GM12878 (cell line): ENCODE measurements at regions not wholly inside any gene's neighbourhood (a gene's known extent, or its start where the extent isn't known, plus 50 kb on each side); places are given as distances from the start of the nearest gene placed in this dataset.

Experiments
- ATAC-seq: fragments of 200-7000 bp; cut with Tn5 transposase; 3 replicates; pipeline ENCODE4 v1.9.1; 2020; ENCODE audit warnings: mild to moderate bottlenecking, moderate library complexity
- BruUV-seq: library from RNA; stranded (reverse); fragments of 400-500 nt; replicated peaks from 2 replicates; lab custom pipeline; 2021; lab: Mats Ljungman, UMichigan
- CTCF ChIA-PET: fragments of 300-600 bp; sonication (Branson Sonifier 250); formaldehyde crosslinking; extraction: SDS; loops from one replicate; lab custom pipeline; 2021; ENCODE audit warnings: inconsistent platforms; lab: Yijun Ruan, JAX
- POLR2A ChIA-PET: fragments of 350-600 bp; formaldehyde crosslinking; extraction: SDS; loops from one replicate; lab custom pipeline; 2021; ENCODE audit warnings: inconsistent platforms; lab: Charles Lee
- RAD21 ChIA-PET: fragments of 300-600 bp; sonication (Branson Sonifier 250); formaldehyde crosslinking; loops from one replicate; lab custom pipeline; 2023; ENCODE audit warnings: antibody characterized with exemption; ENCODE audit not compliant: unreplicated experiment; lab: Charles Lee
- SMC1A ChIA-PET: fragments of 300-600 bp; sonication (Branson Sonifier 250); formaldehyde crosslinking; loops from one replicate; lab custom pipeline; 2023; ENCODE audit not compliant: unreplicated experiment, uncharacterized antibody; lab: Charles Lee
- DNase-seq: peaks from one replicate; pipeline ENCODE4 v3.0.0-alpha.2; 2011; ENCODE audit warnings: low read depth, low spot score
- FAIRE-seq: peaks from 3 replicates; lab custom pipeline; 2011; peaks lifted over from hg19 to GRCh38; lab: Jason Lieb, UNC
- H2AFZ ChIP-seq: 2 replicates; pipeline ENCODE4 v1.6.0; 2011; ENCODE audit warnings: low read depth, low read length, control low read depth; ENCODE audit not compliant: control insufficient read depth
- H3K27ac ChIP-seq: 2 replicates; pipeline ENCODE4 v1.5.1; 2011; ENCODE audit warnings: control low read depth; ENCODE audit not compliant: control insufficient read depth, insufficient read depth
- H3K27me3 ChIP-seq, 2 experiments: replicated peaks in 1 of 2; 2 replicates each; pipeline versions ENCODE4 v1.6.0 to v1.6.1; 2011; ENCODE audit warnings: low read length in 1 of 2; ENCODE audit not compliant: control insufficient read depth in 2 of 2, insufficient read depth in 2 of 2
- H3K36me3 ChIP-seq, 2 experiments: 2 replicates each; pipeline ENCODE4 v1.5.1; 2011; ENCODE audit warnings: low read length in 1 of 2; ENCODE audit not compliant: control insufficient read depth in 2 of 2, insufficient read depth in 2 of 2
- H3K4me1 ChIP-seq: 2 replicates; pipeline ENCODE4 v1.6.1; 2011; ENCODE audit warnings: mild to moderate bottlenecking, low read length, moderate library complexity, mixed read lengths; ENCODE audit not compliant: control insufficient read depth, insufficient read depth
- H3K4me2 ChIP-seq: 2 replicates; pipeline ENCODE4 v1.6.0; 2011; ENCODE audit warnings: control low read depth; ENCODE audit not compliant: control insufficient read depth, insufficient read depth
- H3K4me3 ChIP-seq: fragments of 200-600 bp; sonication (generic); 2 replicates; pipeline ENCODE4 v1.5.1; 2016
- H3K79me2 ChIP-seq: 2 replicates; pipeline ENCODE4 v1.6.0; 2011; ENCODE audit warnings: low read length; ENCODE audit not compliant: control insufficient read depth, insufficient read depth
- H3K9ac ChIP-seq: 2 replicates; pipeline ENCODE4 v1.8.0; 2011; ENCODE audit warnings: low read length, control low read depth, mixed read lengths; ENCODE audit not compliant: control insufficient read depth, insufficient read depth
- H3K9me3 ChIP-seq: replicated peaks from 3 replicates; pipeline ENCODE4 v1.5.1; 2011; ENCODE audit warnings: mild to moderate bottlenecking, low read length; ENCODE audit not compliant: control insufficient read depth, insufficient read depth
- H4K20me1 ChIP-seq: 2 replicates; pipeline ENCODE4 v1.6.0; 2011; ENCODE audit not compliant: control insufficient read depth, insufficient read depth
- ATF7 ChIP-seq: fragments of 450-650 bp; IDR thresholded peaks from 2 replicates; pipeline ENCODE4 v1.6.1; 2016; ENCODE audit warnings: low read depth, mild to moderate bottlenecking
- CBX5 ChIP-seq: sonication (generic); IDR thresholded peaks from 2 replicates; pipeline ENCODE4 v1.6.1; 2016; ENCODE audit warnings: low read depth, moderate library complexity, mild to moderate bottlenecking, inconsistent platforms
- FOXK2 ChIP-seq: fragments of 450-650 bp; IDR thresholded peaks from 2 replicates; pipeline ENCODE4 v1.6.1; 2017; ENCODE audit warnings: mild to moderate bottlenecking, moderate library complexity
- GABPA ChIP-seq: IDR thresholded peaks from 2 replicates; pipeline ENCODE4 v1.6.1; 2014; ENCODE audit warnings: antibody characterized with exemption, low read depth, mild to moderate bottlenecking, inconsistent platforms
- HDGF ChIP-seq: fragments of 450-650 bp; IDR thresholded peaks from 2 replicates; pipeline ENCODE4 v1.6.1; 2016; ENCODE audit warnings: antibody characterized with exemption
- MEF2B ChIP-seq: fragments of 450-650 bp; IDR thresholded peaks from 2 replicates; pipeline ENCODE4 v1.6.1; 2018; ENCODE audit warnings: mild to moderate bottlenecking, moderate library complexity; ENCODE audit not compliant: partially characterized antibody, poor library complexity, severe bottlenecking
- NBN ChIP-seq: fragments of 450-650 bp; IDR thresholded peaks from 2 replicates; pipeline ENCODE4 v1.6.1; 2016
- NFXL1 ChIP-seq: fragments of 450-650 bp; IDR thresholded peaks from 2 replicates; pipeline ENCODE4 v1.6.1; 2017; ENCODE audit warnings: antibody characterized with exemption, mild to moderate bottlenecking, borderline replicate concordance
- NR2F1 ChIP-seq: fragments of 450-650 bp; conservative IDR thresholded peaks from 2 replicates; pipeline ENCODE4 v1.6.1; 2017; ENCODE audit warnings: mild to moderate bottlenecking
- PAX5 ChIP-seq: IDR thresholded peaks from 2 replicates; pipeline ENCODE4 v1.6.1; 2011; ENCODE audit warnings: low read depth, low read length, borderline replicate concordance
- PAX8 ChIP-seq: fragments of 450-650 bp; IDR thresholded peaks from 2 replicates; pipeline ENCODE4 v1.6.1; 2017; ENCODE audit warnings: mild to moderate bottlenecking, moderate library complexity
- POLR2A ChIP-seq: IDR thresholded peaks from 2 replicates; pipeline ENCODE4 v1.6.1; 2011; ENCODE audit warnings: low read depth, mild to moderate bottlenecking, low read length
- POLR2AphosphoS5 ChIP-seq: IDR thresholded peaks from 2 replicates; pipeline ENCODE4 v1.6.1; 2011; ENCODE audit warnings: mild to moderate bottlenecking, low read length, inconsistent platforms
- RAD21 ChIP-seq: IDR thresholded peaks from 2 replicates; pipeline ENCODE4 v1.6.1; 2011; ENCODE audit warnings: mild to moderate bottlenecking, low read depth, low read length, moderate library complexity; ENCODE audit not compliant: insufficient read depth
- SUPT20H ChIP-seq: IDR thresholded peaks from 2 replicates; pipeline ENCODE4 v1.6.1; 2011; ENCODE audit warnings: low read depth, mild to moderate bottlenecking, low read length, moderate library complexity, borderline replicate concordance; ENCODE audit not compliant: control insufficient read depth
- TCF7 ChIP-seq: IDR thresholded peaks from 2 replicates; pipeline ENCODE4 v1.6.1; 2014; ENCODE audit warnings: antibody characterized with exemption, borderline replicate concordance
- ZNF384 ChIP-seq: IDR thresholded peaks from 2 replicates; pipeline ENCODE4 v1.6.1; 2012; ENCODE audit warnings: low read depth, mild to moderate bottlenecking, low read length, improper control_type of control experiment, borderline replicate concordance
- WGBS: methylation state at CpG from one replicate; pipeline ENCODE4 v1.1.6; 2016; ENCODE audit warnings: low lambda C conversion rate; ENCODE audit not compliant: insufficient replicate concordance, insufficient coverage; ENCODE audit errors: missing lambda C conversion rate; 5-methylcytosine and 5-hydroxymethylcytosine counted together
- in situ Hi-C: fragments of 300-500 bp; cut with MboI; formaldehyde crosslinking; loops from 9 replicates; pipeline ENCODE4 v1.14.3; 2018; ENCODE audit warnings: mixed read lengths
- intact Hi-C: fragments of 100-400 bp; cut with micrococcal nuclease; formaldehyde crosslinking; loops from one replicate; pipeline ENCODE4 v1.14.2; 2022; ENCODE audit not compliant: unreplicated experiment
- TF ChIP-seq, protein P1 (sequence below): fragments of 450-650 bp; IDR thresholded peaks from 2 replicates; pipeline ENCODE4 v1.6.1; 2017; ENCODE audit warnings: mild to moderate bottlenecking
- TF ChIP-seq, protein P2 (sequence below): fragments of 450-650 bp; formaldehyde crosslinking; IDR thresholded peaks from 2 replicates; pipeline ENCODE4 v1.4.0; 2022; ENCODE audit warnings: mild to moderate bottlenecking, moderate library complexity
- TF ChIP-seq, protein P3 (sequence below): fragments of 450-650 bp; IDR thresholded peaks from 2 replicates; pipeline ENCODE4 v1.6.1; 2017; ENCODE audit warnings: borderline replicate concordance

DNA sequence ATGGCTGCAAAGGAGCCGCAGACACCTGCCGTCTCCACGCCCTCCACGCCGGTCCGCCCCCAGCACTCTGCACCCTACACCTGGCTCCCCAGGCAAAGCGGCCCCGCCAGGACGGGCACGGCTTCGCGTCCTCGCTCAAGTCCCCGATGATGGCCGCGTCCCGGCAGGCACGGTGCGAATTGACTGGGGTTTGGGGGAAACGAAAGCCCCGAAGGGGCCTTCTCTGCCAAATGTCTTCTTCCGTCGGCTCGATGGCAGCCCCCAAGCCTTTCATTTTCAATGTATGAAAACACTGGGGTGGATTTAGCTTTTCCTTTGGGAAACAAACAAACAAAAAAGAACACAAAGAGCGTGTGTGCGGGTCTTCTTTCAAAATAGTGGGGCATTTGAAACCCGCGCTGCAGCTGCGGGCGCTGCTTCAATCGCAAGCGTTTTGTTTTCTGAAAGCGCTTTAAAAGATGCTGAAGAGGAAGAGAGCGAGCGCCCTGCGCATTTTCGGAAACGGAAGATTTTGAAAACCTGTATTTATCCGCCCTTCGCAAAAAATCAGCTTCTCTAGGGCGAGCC lies 160.0 kb downstream of the RMI1 start:
- Histone ChIP-seq H3K79me2 (no peaks in the 10 kb centered on the region), H3K4me3 (peak overlapping the region; percentile 73), H3K4me2 (peak overlapping the region; percentile 81), H3K9ac (peak overlapping the region; percentile 30; the same call in 1 of the 2 replicates), H3K27me3 (no peaks in the 10 kb centered on the region; a peak in 2 of 4 replicates), H4K20me1 (no peaks in the 10 kb centered on the region), H3K9me3 (no peaks in the 10 kb centered on the region), H3K36me3 (no peaks in the 10 kb centered on the region), H3K27ac (no peak overlapping the region), H3K4me1 (peaks cover 5% of the 10 kb centered on the region; the same call in 1 of the 2 replicates), H2AFZ (peak overlapping the region; percentile 28)
- no peak for DNase-seq
- in situ Hi-C loops (no loop called here), intact Hi-C loops (no loop called here)
- TF ChIP-seq, protein P1, sequence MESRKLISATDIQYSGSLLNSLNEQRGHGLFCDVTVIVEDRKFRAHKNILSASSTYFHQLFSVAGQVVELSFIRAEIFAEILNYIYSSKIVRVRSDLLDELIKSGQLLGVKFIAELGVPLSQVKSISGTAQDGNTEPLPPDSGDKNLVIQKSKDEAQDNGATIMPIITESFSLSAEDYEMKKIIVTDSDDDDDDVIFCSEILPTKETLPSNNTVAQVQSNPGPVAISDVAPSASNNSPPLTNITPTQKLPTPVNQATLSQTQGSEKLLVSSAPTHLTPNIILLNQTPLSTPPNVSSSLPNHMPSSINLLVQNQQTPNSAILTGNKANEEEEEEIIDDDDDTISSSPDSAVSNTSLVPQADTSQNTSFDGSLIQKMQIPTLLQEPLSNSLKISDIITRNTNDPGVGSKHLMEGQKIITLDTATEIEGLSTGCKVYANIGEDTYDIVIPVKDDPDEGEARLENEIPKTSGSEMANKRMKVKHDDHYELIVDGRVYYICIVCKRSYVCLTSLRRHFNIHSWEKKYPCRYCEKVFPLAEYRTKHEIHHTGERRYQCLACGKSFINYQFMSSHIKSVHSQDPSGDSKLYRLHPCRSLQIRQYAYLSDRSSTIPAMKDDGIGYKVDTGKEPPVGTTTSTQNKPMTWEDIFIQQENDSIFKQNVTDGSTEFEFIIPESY = no peak
- TF ChIP-seq TCF7 = no peak
- TF ChIP-seq MEF2B = no peak
- TF ChIP-seq, protein P2, sequence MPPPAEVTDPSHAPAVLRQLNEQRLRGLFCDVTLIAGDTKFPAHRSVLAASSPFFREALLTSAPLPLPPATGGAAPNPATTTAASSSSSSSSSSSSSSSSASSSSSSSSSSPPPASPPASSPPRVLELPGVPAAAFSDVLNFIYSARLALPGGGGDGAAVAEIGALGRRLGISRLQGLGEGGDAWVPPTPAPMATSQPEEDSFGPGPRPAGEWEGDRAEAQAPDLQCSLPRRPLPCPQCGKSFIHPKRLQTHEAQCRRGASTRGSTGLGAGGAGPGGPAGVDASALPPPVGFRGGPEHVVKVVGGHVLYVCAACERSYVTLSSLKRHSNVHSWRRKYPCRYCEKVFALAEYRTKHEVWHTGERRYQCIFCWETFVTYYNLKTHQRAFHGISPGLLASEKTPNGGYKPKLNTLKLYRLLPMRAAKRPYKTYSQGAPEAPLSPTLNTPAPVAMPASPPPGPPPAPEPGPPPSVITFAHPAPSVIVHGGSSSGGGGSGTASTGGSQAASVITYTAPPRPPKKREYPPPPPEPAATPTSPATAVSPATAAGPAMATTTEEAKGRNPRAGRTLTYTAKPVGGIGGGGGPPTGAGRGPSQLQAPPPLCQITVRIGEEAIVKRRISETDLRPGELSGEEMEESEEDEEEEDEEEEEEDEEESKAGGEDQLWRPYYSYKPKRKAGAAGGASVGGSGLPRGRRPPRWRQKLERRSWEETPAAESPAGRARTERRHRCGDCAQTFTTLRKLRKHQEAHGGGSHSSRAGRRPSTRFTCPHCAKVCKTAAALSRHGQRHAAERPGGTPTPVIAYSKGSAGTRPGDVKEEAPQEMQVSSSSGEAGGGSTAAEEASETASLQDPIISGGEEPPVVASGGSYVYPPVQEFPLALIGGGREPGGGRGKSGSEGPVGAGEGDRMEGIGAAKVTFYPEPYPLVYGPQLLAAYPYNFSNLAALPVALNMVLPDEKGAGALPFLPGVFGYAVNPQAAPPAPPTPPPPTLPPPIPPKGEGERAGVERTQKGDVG = no peak
- TF ChIP-seq NBN = no peak
- TF ChIP-seq, protein P3, sequence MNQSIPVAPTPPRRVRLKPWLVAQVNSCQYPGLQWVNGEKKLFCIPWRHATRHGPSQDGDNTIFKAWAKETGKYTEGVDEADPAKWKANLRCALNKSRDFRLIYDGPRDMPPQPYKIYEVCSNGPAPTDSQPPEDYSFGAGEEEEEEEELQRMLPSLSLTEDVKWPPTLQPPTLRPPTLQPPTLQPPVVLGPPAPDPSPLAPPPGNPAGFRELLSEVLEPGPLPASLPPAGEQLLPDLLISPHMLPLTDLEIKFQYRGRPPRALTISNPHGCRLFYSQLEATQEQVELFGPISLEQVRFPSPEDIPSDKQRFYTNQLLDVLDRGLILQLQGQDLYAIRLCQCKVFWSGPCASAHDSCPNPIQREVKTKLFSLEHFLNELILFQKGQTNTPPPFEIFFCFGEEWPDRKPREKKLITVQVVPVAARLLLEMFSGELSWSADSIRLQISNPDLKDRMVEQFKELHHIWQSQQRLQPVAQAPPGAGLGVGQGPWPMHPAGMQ = no peak
- no peak for TF ChIP-seq NFXL1
- TF ChIP-seq RAD21 = no peak
- no peak for TF ChIP-seq HDGF
- no peak for TF ChIP-seq ZNF384
- TF ChIP-seq GABPA = no peak
- TF ChIP-seq POLR2AphosphoS5 = no peak
- TF ChIP-seq NR2F1 = no peak
- no peak for TF ChIP-seq CBX5
- TF ChIP-seq FOXK2 = no peak
- no peak for TF ChIP-seq PAX5
- TF ChIP-seq ATF7 = no peak
- TF ChIP-seq SUPT20H = no peak
- TF ChIP-seq PAX8 = no peak
- no peak for TF ChIP-seq POLR2A
- no TSS peak for BruUV-seq
- SMC1A ChIA-PET = no interaction called here
- 24% methylated on average over 41 of the region's 41 CpGs for WGBS
- POLR2A ChIA-PET = interaction anchor here (0.7 kb wide), 1 partner anchor 75 kb away, joined by 3 read pairs; no protein-coding TSS in a partner anchor
- CTCF ChIA-PET = interaction anchor here (0.6 kb wide), 1 partner anchor 270 kb away, joined by 5 read pairs; no protein-coding TSS in a partner anchor
- ATAC-seq = peak; percentile 60
- no peak for FAIRE-seq
- RAD21 ChIA-PET = no interaction called here
